NCI-H2196 (cell line): ENCODE measurements at regions not wholly inside any gene's neighbourhood (a gene's known extent, or its start where the extent isn't known, plus 50 kb on each side); places are given as distances from the start of the nearest gene placed in this dataset.

Source experiments
- DNase-seq: peaks from one replicate; lab custom pipeline; 2025; ENCODE audit not compliant: unreplicated experiment; lab: John Stamatoyannopoulos, UW

- no peak for DNase-seq
Measured at GRCh38 chr7:25358926-25359325, 130.6 kb upstream of the NPVF start.

DNA sequence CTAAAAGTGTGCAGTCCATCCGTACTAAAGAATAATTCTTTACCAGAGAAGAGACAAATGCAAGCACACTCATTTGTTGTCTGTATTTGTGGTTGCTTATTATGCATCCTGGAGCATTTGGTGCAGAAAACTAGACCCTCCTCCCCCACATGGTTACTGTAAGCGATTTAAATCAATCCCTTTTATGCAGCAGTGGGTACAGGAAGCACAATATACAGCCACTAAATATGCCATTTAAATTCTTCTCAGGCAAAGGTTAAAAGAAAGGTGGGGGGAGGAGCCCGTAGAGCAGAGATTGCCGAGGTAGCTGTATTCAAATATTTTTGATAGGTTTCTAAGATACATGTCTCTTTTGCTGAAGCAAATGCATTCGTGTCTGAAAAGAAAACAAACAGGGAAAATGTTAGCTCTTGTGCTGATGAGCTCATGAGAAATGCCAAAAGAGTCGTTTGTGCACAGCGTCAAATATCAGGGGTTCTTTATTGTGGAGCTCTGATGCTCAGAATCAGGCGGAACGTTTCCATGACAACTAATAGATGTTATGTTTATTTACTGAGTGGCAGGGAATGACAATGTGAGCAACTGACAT lies 131.3 kb upstream of the NPVF start:
- DNase-seq, result peak; percentile 19

- no peak for DNase-seq
Measured at GRCh38 chr7:25360451-25360850, 132.2 kb upstream of the NPVF start.

- no peak for DNase-seq
Measured at GRCh38 chr7:25361387-25361786, 133.1 kb upstream of the NPVF start.

GRCh38 chr7:25361863-25362262 lies 133.6 kb upstream of the NPVF start:
- DNase-seq, result no peak

DNA sequence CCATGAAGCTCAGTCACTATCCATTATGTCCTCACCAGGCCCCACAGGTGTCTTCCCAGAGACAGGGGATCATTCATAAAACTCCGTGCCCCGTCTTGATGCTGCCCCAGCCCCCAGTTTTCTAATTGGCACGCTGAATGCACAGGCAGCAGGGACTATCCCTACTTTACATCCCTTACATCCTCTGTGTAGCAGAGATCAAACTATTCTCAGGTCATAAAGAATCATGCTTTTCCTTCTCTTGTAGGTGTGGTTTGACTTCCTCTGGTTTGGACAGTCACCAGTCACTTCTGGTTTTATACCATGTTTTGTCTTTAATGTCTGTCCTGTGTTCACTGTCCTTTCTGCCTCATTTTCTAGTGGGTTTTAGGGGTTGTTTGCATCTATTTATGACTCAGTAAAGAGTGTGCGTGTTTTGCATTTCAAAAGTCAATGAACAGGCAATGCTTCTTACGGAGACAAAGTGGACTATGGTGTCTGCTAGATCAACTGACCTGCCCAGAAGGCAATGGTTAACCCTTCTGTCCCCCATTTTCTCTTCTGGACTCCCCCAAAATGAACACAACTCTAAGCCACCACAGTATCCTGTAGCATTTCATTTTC lies 140.4 kb upstream of the NPVF start:
- no peak for DNase-seq

DNA sequence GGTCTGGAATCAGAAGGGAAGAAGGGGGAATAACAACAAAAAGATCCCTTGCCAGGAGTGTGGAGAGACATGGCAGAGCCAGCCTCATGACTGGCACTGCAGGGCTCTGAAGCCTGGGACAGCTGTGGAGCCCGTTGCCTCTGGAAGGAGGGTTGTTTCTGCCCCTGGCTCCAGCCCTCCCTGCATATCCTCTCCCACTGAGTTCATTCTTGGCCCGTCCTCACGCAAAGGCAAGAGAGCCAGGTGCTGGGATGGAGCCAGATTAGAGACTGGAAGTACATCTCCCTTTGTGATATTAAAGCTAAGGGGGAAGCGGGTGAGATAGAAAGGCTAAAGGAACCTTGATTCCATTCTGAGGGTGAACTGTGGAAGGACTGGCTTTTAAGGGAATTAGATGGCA lies 141.5 kb upstream of the NPVF start:
- no peak for DNase-seq

GRCh38 chr7:25371972-25372371 lies 143.7 kb upstream of the NPVF start:
- DNase-seq, result no peak

DNA sequence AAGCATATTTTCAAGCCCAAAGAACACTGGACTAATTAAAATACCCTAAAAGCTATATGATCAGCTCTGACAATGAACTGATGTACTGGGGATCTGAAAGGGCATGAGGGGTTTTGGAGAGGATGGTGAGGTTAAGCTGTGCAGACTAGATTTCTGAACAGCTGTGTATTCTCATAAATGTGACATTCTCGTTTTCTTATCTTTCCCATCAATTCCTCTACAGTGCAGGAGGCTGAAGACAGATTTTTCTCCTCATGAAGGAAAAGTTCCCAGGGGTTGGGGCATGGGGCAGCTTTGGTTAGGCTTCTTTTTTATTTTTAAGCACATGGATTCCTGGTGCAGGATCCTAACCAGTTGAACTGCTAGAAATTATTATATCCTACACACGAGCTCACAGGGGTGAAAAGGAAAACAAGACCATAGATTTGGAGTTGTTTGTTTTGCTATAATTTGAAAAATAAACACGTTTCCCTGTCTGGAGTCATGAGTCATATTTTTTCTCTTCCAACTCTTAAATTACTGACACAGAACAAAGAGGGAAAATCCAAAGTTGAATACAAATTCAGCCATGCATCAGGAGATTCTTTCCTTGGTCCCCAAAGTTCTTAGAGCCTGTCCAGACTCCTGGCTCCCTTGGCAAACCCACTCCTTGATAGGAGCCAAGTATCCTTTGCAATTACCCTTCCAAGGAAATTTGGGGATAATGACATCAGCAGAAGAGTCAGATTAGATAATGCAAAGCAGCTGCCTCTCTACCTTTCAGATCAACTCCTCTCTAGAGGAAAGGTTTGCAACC lies 147.7 kb upstream of the NPVF start:
- no peak for DNase-seq

- DNase-seq, result no peak
Measured at GRCh38 chr7:25379351-25380300, 151.3 kb upstream of the NPVF start.

- DNase-seq, result no peak
Measured at GRCh38 chr7:25381818-25382589, 153.7 kb upstream of the NPVF start.

DNA sequence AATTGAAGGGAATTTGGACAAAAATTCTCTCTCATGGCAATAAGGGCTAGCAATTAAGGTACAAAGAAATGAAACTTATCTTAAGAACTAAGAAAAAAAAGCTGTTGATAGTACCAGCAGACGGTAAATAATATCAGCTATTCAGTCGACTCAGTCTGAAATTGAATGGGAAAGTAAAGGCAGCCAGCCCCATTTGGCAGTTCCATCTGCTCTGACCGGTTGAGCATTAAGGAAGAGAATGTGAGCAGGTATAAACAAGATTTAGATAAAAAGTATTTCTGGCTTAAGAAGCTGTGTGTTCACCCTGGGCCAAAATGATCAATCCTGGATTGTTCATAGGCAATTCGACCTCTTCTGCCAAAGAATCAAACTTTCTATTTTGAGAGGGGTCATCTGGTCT lies 154.6 kb upstream of the NPVF start:
- DNase-seq, result no peak

- DNase-seq, result no peak
Measured at GRCh38 chr7:25383402-25383801, 155.1 kb upstream of the NPVF start.

DNA sequence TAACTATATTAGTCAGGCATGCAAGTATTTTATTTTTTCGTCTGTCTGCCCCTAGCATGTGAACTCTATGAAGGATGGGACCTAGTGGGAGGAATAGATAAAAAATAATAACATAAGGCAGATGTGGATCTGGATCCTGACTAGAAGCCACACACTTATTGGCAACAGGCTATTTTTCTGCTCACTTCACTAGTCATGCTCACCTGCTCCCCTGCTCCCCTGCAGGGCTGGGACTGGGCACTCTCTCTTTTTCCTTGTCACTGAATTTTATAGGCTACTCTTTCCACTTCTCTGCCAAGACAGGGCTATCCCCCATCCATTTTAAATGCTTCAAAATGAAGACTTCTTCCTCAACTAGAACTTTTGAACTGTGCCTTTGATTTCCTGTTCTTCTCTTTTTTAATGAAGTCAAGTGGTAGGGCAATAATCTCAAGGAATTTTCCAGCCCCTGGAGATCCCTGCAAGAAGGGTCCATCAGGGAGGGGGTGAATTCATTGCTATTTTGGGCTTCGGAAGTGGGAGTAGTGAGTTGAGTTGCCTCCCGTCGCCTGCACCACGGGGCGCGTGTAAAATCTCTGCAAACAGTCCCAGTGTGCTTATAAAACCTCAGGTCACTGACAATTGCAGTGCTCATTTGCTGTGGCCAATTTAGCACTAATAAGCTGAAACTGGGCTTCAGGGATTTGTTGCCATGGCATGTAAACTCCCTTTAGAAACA lies 156.7 kb upstream of the NPVF start:
- DNase-seq, result no peak

DNA sequence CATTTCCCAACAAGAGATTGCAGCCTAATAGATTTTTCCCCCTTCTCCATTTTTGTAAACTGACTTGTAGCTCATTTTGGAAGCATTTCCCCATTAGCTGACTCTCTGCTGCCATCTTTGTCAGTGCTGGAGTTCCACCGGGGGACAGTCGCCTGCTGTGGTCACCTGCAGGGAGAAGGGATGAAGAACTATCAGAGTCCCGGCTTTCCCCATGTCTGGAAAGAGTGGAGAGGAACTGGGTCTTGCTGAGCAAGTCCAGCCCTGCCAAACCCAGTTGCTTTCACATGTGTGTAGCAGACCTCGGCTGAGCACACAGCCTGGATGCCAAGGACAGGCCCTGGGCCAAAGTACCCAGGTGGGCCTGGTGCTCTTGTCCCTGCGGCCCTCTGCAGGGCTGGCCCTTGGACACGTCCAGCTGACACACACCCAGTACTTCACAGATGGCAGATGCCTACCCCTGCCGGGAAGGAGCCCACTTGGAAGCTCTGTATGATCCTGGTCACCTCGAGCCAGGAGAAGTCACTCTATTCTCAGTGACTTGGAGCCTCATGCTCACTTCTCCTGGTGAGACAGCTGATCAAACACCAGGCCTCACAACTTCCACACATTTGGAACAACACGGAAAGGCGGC lies 157.3 kb upstream of the NPVF start:
- no peak for DNase-seq

DNA sequence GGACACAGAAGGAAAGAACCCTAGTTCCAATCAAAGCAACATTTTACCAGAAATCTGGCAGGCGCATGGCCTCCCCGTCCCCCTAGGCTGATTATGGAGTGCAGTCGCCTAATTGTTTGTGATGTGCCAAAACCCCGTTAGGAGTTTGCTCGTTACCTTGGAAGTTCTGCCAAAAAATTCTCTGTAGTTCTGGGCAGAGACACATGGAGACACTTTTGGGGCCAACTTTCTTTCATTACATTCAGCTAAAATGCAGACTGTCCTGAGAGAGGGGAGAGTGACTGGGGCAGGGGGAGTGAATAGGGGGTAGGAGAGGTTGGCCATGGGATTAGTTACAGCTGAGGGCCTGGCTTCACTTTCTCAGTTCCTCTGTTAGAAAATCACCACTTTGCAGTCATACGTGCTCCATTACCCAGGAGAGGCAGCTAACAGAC lies 158.0 kb upstream of the NPVF start:
- DNase-seq, result no peak

DNA sequence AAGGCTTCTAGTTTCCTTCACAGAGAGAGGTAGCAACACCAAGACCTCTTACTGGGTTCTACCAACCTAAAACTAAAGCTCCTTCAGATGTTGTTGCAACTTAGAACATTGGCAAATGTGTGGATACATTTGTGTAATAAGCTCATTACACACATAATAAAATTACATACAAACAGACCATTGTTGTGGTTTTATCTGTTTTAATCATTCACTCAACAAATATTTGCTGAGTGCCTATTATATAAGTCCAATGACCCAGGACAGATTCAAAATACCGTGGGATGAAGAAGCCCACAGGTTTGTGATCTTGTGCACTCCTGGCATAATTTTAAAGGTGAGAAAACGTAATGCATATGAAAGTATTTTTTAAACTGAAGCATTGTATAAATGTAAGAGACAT lies 160.4 kb upstream of the NPVF start:
- DNase-seq, result no peak

DNA sequence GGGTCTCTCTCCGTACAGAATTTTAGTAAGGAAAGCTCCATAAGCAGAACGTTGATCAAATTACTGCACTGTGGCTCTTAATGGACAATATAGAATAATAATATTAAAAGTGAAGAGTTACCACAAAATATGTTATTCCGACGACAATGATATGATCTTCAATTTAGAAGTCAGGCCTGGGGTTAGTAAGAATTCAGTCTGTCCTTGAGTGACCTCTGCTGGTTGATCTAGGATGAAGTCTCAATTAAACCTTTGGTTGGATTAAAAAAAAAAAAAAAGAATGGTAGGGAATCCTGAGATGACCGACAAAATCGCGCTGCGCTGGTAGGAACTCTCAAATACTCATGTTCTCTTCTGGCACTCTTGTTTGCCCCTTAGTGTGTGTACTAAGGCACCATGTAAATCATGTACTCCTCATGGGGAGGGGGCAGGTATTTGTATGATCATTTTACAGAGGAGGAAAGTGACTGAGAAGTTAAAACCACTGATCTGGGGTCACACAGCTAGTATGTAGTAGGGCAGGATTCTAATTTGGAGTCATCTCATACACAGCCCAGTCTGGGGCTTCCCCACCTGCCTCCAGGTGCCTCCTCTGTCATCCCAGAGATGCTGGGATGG lies 161.3 kb upstream of the NPVF start:
- DNase-seq, result peak; percentile 15

DNA sequence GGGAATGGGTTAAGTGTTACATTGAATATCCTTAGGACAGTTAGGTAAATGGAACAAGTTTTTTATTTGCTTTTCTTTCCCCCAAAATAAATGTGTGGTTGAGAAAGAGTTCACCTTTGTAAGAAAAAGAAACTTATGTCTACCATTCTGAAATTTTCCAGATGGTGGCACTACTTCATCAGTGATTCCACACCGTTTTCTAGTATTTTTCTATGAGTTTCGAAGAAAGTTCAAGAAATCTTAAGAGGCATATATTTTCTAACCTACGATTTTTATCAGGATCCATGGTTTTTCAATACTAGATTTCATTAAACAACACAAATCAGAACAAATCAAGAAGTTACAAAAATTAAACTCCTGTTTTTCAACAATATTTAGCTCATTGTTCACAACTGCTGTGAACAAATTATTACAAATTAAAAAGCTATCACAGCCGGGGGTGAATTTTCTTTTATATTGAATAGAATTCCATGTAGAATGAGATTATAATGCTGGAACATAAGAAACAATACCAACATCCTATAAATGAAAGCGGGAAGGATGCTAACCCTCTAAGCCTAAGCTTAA lies 163.1 kb upstream of the NPVF start:
- no peak for DNase-seq
